RWPE1 (cell line): ENCODE measurements at regions not wholly inside any gene's neighbourhood (a gene's known extent, or its start where the extent isn't known, plus 50 kb on each side); places are given as distances from the start of the nearest gene placed in this dataset.

Experiments
- CTCF ChIA-PET: fragments of 350-600 bp; sonication (Branson Sonifier 250); formaldehyde crosslinking; extraction: SDS; loops from one replicate; lab custom pipeline; 2021; lab: Yijun Ruan, JAX
- POLR2A ChIA-PET: fragments of 400-600 bp; formaldehyde crosslinking; extraction: SDS; loops from one replicate; lab custom pipeline; 2020; ENCODE audit warnings: antibody characterized with exemption; ENCODE audit not compliant: low non-redundant PET; lab: Yijun Ruan, JAX
- DNase-seq: peaks from one replicate; pipeline ENCODE4 v3.0.0; 2012; ENCODE audit warnings: low spot score
- H3K27ac ChIP-seq: fragments of 450-650 bp; 2 replicates; pipeline ENCODE4 v1.5.1; 2017
- CTCF ChIP-seq: fragments of 450-650 bp; conservative IDR thresholded peaks from 2 replicates; pipeline ENCODE4 v1.5.1; 2017; ENCODE audit warnings: low read depth, mild to moderate bottlenecking

DNA sequence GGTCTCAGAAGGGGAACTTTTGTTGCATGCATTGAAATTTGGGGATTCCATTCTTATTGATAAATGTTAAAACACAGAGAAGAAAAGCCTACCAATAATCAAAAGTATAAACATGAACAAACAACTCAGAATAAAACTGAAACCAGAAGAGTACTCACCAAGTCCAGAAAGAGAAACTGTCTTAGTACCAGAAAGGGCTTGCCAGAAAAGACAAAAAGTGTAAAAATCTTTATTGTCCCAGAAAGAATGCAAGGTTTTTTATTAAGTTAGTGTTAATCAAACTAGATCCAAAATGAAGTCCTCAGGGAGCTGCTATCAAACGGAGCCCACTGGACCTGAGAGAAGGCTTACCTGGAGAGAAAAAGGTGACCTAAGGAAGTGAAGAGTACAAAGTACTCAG lies 897.5 kb downstream of the PCDH7 start:
- H3K27ac ChIP-seq: no peak overlapping the region
- no peak for DNase-seq
- TF ChIP-seq CTCF: no peak
- ChIA-PET CTCF (no interaction called here), POLR2A (no interaction called here)

GRCh38 chr4:31620476-31620875 lies 900.3 kb downstream of the PCDH7 start:
- DNase-seq: no peak
- ChIA-PET POLR2A (no interaction called here), CTCF (interaction anchor here (0.7 kb wide), 1 partner anchor 593 kb away, joined by 3 read pairs; no protein-coding TSS in a partner anchor)
- TF ChIP-seq CTCF: no peak
- no peak overlapping the region for H3K27ac ChIP-seq

DNA sequence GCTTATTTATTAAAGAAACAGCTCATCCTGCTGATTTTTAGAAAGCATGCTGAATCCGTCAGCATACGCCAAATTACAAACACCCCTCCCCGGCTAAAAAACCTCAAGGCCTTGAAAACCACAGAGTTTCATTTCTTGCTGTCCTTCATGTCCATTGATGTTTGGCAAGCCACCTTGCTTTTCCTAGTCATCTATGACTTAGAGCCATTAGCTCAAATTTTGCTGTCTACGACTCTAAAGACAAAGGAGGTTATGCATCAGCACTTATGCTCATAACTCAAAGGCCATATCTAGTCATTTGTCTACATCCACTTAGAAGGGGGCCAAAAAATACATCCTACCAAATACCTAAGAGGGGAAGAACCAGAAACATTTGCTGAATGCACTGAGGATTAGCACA lies 925.1 kb downstream of the PCDH7 start:
- no peak for DNase-seq
- ChIA-PET CTCF (no interaction called here), POLR2A (no interaction called here)
- no peak overlapping the region for H3K27ac ChIP-seq
- TF ChIP-seq CTCF: no peak

DNA sequence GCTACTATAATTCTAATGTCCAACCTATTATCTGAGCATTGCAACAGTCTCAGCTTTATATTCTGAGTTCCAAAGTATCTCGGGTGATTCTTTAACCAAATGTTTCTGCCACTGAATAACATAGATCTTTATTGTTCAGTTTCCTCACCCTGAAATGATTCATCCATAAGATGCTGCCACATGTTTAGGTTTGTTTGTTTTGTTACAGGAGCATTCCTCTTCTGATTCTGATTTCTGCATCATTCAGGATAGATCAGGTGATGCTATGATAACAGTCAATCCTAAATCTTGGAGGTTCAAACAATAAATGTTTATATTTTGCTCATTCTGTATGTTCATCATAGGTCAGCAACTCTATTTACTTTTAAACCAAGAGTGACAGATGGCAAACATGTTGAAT lies 927.6 kb downstream of the PCDH7 start:
- POLR2A ChIA-PET: no interaction called here
- H3K27ac ChIP-seq: no peak overlapping the region
- peak; percentile 10 for DNase-seq
- CTCF ChIA-PET: interaction anchor here (0.6 kb wide), 1 partner anchor 308 kb away, joined by 3 read pairs; no protein-coding TSS in a partner anchor
- TF ChIP-seq CTCF: no peak

DNA sequence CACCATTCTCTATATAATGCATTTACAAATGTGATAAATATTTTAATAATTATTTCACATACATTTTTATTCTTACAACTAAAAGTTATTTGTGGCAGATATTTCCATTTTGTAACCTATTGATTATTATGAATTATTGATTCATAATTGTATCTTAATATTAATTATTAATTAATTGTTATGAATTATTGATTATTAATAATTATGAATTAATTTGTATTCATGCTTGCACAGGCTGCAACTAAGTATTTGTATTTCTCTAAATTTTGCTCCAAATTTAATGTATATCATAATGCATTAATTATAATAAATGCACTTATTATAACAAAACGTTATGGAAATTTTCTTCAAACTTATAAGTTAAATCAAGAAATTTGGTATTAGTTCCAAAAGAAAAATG lies 929.7 kb downstream of the PCDH7 start:
- no peak for DNase-seq
- TF ChIP-seq CTCF: no peak
- H3K27ac ChIP-seq: no peak overlapping the region
- ChIA-PET POLR2A (no interaction called here), CTCF (no interaction called here)

DNA sequence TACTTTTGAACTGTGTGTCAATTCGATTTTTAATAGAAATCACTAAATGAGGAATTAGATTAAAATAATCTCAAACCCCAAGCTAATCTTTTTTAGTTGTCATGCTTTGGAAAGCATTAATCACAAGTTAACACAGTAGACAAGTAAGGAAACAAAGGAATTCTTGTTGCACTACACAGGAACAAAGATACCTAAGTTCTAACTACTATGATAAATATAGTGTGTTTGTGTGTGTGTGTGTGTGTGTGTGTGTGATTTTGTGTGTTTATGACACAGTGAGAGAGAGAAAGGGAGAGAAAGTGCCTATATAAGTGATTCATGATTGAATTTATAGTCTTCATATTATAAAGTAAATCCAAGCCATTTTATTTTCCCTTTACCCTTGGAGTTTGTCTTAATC lies 931.4 kb downstream of the PCDH7 start:
- no peak for DNase-seq
- H3K27ac ChIP-seq: no peak overlapping the region
- POLR2A ChIA-PET: no interaction called here
- no peak for TF ChIP-seq CTCF
- CTCF ChIA-PET: no interaction called here

DNA sequence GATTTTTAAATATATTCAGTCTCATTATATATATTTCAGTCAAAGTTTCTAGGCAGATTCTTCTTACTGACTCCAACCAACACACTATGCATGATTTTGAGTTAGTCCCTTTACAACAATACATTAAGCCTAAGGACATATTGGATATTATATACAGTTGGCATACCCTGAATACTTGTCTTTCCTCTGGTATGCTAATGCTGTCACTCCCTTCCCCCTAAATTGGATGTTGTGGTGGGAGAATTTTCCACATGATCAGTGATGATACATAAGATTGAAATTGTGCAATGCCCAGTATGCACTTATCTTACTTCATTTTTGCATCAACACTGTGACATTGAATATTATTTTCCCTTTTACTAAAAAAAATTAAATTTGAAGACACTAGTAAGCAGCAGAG lies 935.2 kb downstream of the PCDH7 start:
- no peak for TF ChIP-seq CTCF
- POLR2A ChIA-PET: no interaction called here
- no peak for DNase-seq
- CTCF ChIA-PET: no interaction called here
- H3K27ac ChIP-seq: no peak overlapping the region
